ENCODE measurements at regions not wholly inside any gene's neighbourhood (a gene's known extent, or its start where the extent isn't known, plus 50 kb on each side); places are given as distances from the start of the nearest gene placed in this dataset.
A peak's percentile ranks its signal among the peaks of the same experiment; 100 is the strongest.
"Not testable (repeated sequence)": the region's sequence is repeated elsewhere in the genome, so short reads cannot be mapped to it uniquely, and the experiment has no call there.

DNA sequence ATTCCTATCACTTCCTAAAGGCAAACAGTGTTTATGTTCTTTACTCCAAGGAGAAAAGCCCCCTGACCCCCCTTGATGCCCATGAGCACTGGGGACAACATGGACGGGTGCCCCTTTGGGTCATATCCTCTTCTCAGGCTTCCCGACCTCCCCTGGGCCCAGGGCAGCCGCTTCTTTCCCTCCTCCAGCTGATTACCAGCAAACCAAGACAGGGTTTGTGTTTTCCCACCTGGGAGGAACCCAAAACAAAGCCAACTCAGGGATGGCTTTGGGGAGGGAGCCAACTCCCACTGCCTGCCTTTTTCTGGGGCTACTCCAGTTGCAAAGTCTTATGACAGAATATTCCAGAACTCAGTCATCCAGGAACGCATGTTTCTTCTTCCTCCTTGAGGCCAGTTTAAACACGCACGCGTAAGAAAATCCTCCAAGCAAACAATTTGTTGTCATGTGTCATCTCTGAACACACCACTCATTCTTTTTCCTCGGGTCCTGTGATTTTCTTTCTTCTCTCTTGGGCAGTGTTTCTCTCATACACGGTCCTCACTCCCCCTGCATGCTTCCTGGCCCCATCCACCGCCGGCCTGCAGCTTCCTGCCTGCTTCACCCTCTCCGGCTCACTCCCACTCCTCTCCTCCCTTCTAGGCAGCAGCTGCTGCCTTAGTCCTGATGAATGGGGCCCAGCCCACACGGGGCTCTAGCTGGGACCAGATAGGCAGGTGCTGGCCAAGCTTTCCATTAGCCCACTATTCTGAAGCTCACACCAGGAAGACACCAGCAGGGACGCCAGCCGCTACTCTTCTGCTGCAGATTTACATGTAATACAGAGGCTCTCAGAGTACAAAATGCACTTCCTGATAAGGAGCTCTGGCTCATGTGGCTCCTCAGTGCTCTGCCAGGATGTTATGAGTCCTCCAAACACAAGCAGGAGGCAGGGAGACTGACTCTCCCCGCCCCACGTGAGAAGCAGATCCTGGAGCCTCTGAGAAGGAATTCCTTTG is 116.7 kb upstream of the VOPP1 start:
- H3K36me3 ChIP-seq (replicated peaks in 1 of 2; ENCODE audit: insufficient read depth in 1 of 2, low read depth in 2 of 2); H3K9me3 ChIP-seq; H3K27me3 ChIP-seq; intact Hi-C loops (cut with DNase I); H3K4me3 ChIP-seq: not testable (repeated sequence)
- peak overlapping the region; percentile 84 to 91 (median 90) for H3K27ac ChIP-seq
- H3K4me1 ChIP-seq, result peaks cover 41% of the 10 kb centered on the region
- DNase-seq (peak; percentile 65 to 82 (median 74)), ATAC-seq (peak; percentile 76)
- 27 to 30% methylated on average over 14 to 17 of the region's 17 CpGs for WGBS, 2 donors
- TF ChIP-seq POLR2A (IDR thresholded peaks at IDR 0.05), result peak; percentile 24 to 34 (median 30)
- TF ChIP-seq, protein P1, sequence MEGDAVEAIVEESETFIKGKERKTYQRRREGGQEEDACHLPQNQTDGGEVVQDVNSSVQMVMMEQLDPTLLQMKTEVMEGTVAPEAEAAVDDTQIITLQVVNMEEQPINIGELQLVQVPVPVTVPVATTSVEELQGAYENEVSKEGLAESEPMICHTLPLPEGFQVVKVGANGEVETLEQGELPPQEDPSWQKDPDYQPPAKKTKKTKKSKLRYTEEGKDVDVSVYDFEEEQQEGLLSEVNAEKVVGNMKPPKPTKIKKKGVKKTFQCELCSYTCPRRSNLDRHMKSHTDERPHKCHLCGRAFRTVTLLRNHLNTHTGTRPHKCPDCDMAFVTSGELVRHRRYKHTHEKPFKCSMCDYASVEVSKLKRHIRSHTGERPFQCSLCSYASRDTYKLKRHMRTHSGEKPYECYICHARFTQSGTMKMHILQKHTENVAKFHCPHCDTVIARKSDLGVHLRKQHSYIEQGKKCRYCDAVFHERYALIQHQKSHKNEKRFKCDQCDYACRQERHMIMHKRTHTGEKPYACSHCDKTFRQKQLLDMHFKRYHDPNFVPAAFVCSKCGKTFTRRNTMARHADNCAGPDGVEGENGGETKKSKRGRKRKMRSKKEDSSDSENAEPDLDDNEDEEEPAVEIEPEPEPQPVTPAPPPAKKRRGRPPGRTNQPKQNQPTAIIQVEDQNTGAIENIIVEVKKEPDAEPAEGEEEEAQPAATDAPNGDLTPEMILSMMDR (IDR thresholded peaks at IDR 0.05), result peak in 1 of 7 experiments; percentile 5

DNA sequence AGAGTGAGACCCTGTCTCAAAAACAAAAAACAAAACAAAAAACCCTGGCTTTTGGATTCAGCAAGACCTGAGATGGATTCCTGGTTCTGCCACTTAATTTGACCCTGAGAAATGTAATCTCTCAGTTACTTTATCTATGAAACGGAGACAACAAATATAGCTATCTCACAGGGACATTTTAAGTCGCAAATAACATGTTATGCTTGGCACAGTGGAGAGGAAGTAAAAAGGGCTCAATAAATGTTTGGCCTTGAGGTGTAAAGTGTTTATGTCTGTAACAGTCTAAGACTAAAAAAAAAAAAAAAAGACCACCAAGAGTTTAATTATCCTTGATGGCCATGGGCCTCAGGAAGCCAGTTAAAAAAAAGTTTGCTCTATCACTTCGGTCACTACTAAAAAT is 116.0 kb upstream of the VOPP1 start:
- intact Hi-C loops (cut with DNase I); H3K27me3 ChIP-seq; H3K4me3 ChIP-seq; H3K36me3 ChIP-seq (replicated peaks in 1 of 2; ENCODE audit: insufficient read depth in 1 of 2, low read depth in 2 of 2); H3K9me3 ChIP-seq: not testable (repeated sequence)
- WGBS, 2 donors, result 9 to 14% methylated on average over 3 of the region's 3 CpGs
- Histone ChIP-seq H3K27ac (peak overlapping the region; percentile 84 to 91 (median 90)), H3K4me1 (peaks cover 41% of the 10 kb centered on the region)
- peak in 1 of 4 donors; percentile 59 for DNase-seq
- peak; percentile 89 for ATAC-seq

DNA sequence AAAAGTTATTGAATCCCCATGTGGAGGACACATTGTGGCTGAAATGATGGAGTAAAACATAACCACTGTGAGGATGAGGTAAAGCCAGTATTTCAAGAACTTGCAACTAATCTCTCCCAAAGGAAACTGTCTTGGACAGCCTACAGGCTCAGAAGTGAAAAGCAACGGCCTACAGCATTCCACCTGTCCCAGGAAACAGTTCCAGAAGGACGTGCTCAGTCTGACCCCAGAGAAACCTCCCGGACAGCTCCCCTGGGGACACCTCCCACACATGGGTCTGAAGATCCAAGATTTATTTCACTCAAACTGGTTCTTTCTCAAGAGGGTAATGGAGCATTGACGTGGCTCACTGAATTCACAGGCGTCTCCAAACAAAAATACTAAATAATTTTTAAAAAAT is 115.0 kb upstream of the VOPP1 start:
- H3K4me3 ChIP-seq; H3K9me3 ChIP-seq; DNase-seq; intact Hi-C loops (cut with DNase I); H3K36me3 ChIP-seq (replicated peaks in 1 of 2; ENCODE audit: insufficient read depth in 1 of 2, low read depth in 2 of 2); H3K27me3 ChIP-seq; ATAC-seq: not testable (repeated sequence)
- 89% methylated on average over 2 of the region's 5 CpGs for WGBS, 2 donors
- Histone ChIP-seq H3K27ac (peak overlapping the region in 3 of 4 donors; percentile 90 to 91 (median 90)), H3K4me1 (peaks cover 41% of the 10 kb centered on the region)

DNA sequence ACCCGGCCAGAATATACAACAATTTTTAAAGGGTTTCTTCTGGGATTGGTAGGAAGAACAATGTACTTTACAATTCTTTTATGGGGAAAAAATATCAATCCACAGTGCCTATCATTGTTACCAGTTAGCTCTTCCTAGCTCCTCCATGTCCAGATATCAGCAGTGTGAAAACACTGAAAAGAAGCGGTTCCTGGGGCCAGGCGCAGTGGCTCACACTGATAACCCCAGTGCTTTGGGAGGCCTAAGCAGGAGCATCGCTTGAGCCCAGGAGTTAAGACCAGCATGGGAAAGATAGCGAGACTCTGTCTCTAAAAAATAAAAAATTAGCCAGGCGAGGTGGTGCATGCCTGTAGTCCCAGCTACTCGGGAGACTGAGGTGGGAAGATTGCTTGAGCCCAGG is 114.5 kb upstream of the VOPP1 start:
- H3K27me3 ChIP-seq; H3K9me3 ChIP-seq; ATAC-seq; intact Hi-C loops (cut with DNase I); H3K4me3 ChIP-seq; DNase-seq; H3K36me3 ChIP-seq (replicated peaks in 1 of 2; ENCODE audit: insufficient read depth in 1 of 2, low read depth in 2 of 2): not testable (repeated sequence)
- WGBS, 2 donors, result 96 to 97% methylated on average over 7 of the region's 7 CpGs
- peak overlapping the region in 1 of 4 donors; percentile 90 for H3K27ac ChIP-seq
- H3K4me1 ChIP-seq, result peaks cover 41% of the 10 kb centered on the region

DNA sequence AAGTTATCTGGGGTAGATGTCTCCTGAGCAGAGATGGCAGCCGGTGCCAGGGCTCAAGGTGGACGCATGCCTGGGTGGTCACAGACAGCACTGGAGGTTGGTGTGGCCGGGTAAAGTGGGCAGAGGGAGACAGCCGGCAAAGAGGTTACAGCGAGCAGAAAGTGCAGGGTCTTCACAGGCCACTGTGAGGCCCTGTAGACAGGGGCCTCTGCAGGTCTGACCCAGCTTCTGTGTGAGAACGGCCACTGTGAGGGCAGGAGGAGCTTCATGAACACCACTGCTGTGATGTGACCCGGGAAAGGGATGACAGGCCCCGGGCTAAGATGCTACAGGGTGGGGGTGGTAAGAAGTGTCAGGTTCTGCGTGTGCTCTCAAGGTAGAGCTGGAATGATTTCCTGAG is 111.2 kb upstream of the VOPP1 start:
- H3K27me3 ChIP-seq; H3K36me3 ChIP-seq (replicated peaks in 1 of 2; ENCODE audit: insufficient read depth in 1 of 2, low read depth in 2 of 2); DNase-seq; intact Hi-C loops (cut with DNase I); H3K4me3 ChIP-seq; H3K9me3 ChIP-seq; ATAC-seq; H3K27ac ChIP-seq: not testable (repeated sequence)
- H3K4me1 ChIP-seq, result peaks cover 21% of the 10 kb centered on the region
- WGBS, 2 donors, result 83 to 89% methylated on average over 9 of the region's 9 CpGs

DNA sequence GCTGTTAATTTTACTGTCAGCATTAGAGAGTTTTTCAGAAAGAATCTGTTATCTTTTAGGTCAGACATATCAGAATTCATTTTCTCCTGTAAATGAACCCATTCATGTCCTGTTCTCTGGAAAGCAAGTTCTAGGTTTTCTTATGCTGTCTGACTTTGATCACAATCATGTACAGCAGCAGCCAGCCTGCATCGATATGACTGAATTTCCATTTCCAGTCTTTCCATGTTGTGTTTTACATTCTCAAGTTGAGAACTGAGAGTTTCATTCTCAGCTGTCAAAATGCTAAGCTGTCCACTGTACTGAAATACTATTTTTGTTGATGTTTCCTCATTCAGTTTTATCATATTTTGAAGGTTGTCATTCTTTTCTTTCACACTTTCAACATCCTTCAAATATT is 103.3 kb upstream of the VOPP1 start:
- H3K4me1 ChIP-seq; H3K27ac ChIP-seq; intact Hi-C loops (cut with DNase I); H3K4me3 ChIP-seq; ATAC-seq; H3K27me3 ChIP-seq; H3K36me3 ChIP-seq (replicated peaks in 1 of 2; ENCODE audit: insufficient read depth in 1 of 2, low read depth in 2 of 2); H3K9me3 ChIP-seq; DNase-seq: not testable (repeated sequence)
- 76 to 100% methylated on average over 1 of the region's 1 CpG for WGBS, 2 donors

DNA sequence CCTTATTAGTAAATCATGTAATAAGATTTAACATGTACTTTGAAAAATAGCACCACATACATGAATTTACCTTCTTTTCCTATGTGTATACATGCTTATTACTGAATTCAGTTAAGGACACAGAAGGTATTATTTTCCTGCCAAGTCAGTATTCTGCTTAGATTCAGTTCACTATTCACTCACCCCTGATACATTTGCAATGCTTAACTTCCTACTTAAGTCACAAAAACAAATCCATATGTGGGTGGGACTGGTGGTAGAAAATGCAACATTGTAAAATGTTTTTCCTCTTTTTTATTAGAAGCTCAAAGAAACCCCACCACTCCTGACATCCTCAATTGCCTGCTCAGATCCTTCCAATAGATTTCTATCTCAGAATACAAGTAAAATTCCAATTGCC is 101.2 kb upstream of the VOPP1 start:
- H3K9me3 ChIP-seq; ATAC-seq; intact Hi-C loops (cut with DNase I); H3K27ac ChIP-seq; DNase-seq; H3K27me3 ChIP-seq; H3K36me3 ChIP-seq (replicated peaks in 1 of 2; ENCODE audit: insufficient read depth in 1 of 2, low read depth in 2 of 2); H3K4me3 ChIP-seq; H3K4me1 ChIP-seq: not testable (repeated sequence)

DNA sequence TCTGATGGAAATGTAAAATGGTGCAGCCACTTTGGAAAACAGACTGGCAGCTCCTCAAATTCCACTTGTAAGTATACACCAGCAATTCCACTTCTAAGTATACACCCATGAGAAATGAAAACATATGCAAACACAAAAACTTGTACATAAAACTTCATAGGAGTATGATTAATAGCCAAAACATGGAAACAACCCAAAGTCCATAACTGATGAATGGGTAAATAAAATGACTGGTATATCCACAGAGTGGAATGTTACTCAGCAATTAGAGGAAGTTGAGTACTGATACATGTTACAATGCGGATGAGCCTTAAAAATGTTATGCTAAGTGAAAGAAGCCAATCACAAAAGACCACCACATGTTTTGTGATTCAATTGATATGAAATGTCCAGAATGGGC is 99.8 kb upstream of the VOPP1 start:
- intact Hi-C loops (cut with DNase I); ATAC-seq; H3K9me3 ChIP-seq; H3K27me3 ChIP-seq; H3K27ac ChIP-seq; H3K4me1 ChIP-seq; H3K4me3 ChIP-seq; DNase-seq; H3K36me3 ChIP-seq (replicated peaks in 1 of 2; ENCODE audit: insufficient read depth in 1 of 2, low read depth in 2 of 2): not testable (repeated sequence)
- 75 to 100% methylated on average over 1 of the region's 1 CpG for WGBS, 2 donors

Measured in body of pancreas (tissue), 4 donors.